Esophagus (tissue), 2 donors: ENCODE measurements at regions not wholly inside any gene's neighbourhood (a gene's known extent, or its start where the extent isn't known, plus 50 kb on each side); places are given as distances from the start of the nearest gene placed in this dataset.

Experiments used
- H3K27ac ChIP-seq, 2 donors: one replicate each; pipeline ENCODE4 v1.5.1; 2013; ENCODE audit warnings: low read depth in 2 of 2, mild to moderate bottlenecking in 2 of 2, inconsistent platforms in 1 of 2, low read length in 1 of 2, moderate library complexity in 1 of 2
- H3K27me3 ChIP-seq, 2 donors: one replicate each; pipeline ENCODE4 v1.6.1; 2013; ENCODE audit warnings: low read length in 2 of 2, control low read depth in 1 of 2, mild to moderate bottlenecking in 1 of 2; ENCODE audit not compliant: insufficient read depth in 2 of 2, control insufficient read depth in 1 of 2
- H3K36me3 ChIP-seq, 2 donors: one replicate each; pipeline ENCODE4 v1.6.1; 2013; ENCODE audit warnings: low read length in 1 of 2; ENCODE audit not compliant: control insufficient read depth in 2 of 2, insufficient read depth in 2 of 2
- H3K4me1 ChIP-seq, 2 donors: one replicate each; pipeline ENCODE4 v1.6.1; 2013; ENCODE audit warnings: low read length in 1 of 2; ENCODE audit not compliant: control insufficient read depth in 2 of 2, insufficient read depth in 2 of 2
- H3K4me3 ChIP-seq, 2 donors: one replicate each; pipeline ENCODE4 v1.5.1; 2013; ENCODE audit warnings: low read length in 2 of 2, mild to moderate bottlenecking in 2 of 2, low read depth in 1 of 2, moderate library complexity in 1 of 2
- H3K9me3 ChIP-seq, 2 donors: one replicate each; pipeline ENCODE4 v1.6.1; 2013; ENCODE audit warnings: mild to moderate bottlenecking in 2 of 2, low read depth in 1 of 2, low read length in 1 of 2, moderate library complexity in 1 of 2; ENCODE audit not compliant: control insufficient read depth in 2 of 2, insufficient read depth in 1 of 2
- WGBS, 2 donors: extraction: QIAGEN DNeasy Blood & Tissue Kit; methylation state at CpG; one replicate each; pipeline ENCODE4 v1.1.7; 2013; 5-methylcytosine and 5-hydroxymethylcytosine counted together
- donor health status: healthy with polysubstance abuse.
- donor health status: Bipolar disorder and iron deficiency.

DNA sequence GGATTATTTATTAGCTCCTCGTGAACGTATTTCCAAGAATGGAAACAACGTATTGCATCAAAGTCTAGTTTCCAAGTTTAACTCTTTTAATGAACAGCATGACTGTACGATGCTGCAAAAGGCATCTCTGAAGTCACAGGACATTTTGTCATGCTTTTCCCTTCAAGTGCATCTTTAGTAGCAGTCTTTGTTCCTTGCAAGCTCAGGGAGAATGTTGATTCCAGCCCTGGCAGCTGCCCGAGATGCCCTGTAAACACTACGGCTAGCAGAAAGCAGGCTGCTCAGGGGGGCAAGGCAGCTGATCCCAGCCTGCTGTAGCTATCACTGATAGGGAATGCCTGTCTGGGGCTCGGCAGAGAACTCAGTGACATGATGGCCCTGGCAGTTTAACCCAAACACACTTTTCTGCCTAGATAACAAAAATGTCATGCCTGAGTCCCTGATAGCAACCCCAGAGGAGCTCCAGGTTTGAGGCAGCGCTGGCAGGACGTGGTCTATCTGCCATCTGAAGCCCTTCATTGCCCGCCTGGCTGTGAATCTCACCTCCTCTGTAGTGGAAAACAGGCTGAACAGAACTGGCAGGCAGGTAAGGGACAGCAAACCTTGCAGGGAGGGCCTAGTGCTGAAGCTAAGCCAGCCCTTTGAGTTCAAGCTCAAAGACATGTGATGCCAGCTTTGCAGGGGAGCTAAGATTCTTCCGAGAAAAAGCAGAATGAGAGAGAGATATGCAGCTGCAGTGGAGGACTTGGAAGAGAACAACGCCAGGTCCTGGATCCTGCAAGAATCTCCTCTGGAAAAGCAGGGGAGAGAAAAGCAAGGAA is 264.6 kb downstream of the SNX10 start:
- 58 to 64% methylated on average over 12 of the region's 12 CpGs for whole genome bisulfite sequencing, 2 donors
- Histone ChIP-seq H3K27ac (no peak overlapping the region), H3K4me3 (no peak overlapping the region), H3K4me1 (no peaks in the 10 kb centered on the region), H3K27me3 (no peaks in the 10 kb centered on the region), H3K36me3 (no peaks in the 10 kb centered on the region), H3K9me3 (no peaks in the 10 kb centered on the region)

- H3K4me1 ChIP-seq: peaks cover 0 to 3% of the 10 kb centered on the region in 2 donors
- no peaks in the 10 kb centered on the region for H3K9me3 ChIP-seq
- no peak overlapping the region for H3K4me3 ChIP-seq
- no peak overlapping the region for H3K27ac ChIP-seq
- no peaks in the 10 kb centered on the region for H3K36me3 ChIP-seq
- H3K27me3 ChIP-seq: no peaks in the 10 kb centered on the region
- WGBS, 2 donors: 51 to 55% methylated on average over 5 of the region's 5 CpGs
Measured at GRCh38 chr7:26560526-26561256, 269.0 kb downstream of the SNX10 start.

DNA sequence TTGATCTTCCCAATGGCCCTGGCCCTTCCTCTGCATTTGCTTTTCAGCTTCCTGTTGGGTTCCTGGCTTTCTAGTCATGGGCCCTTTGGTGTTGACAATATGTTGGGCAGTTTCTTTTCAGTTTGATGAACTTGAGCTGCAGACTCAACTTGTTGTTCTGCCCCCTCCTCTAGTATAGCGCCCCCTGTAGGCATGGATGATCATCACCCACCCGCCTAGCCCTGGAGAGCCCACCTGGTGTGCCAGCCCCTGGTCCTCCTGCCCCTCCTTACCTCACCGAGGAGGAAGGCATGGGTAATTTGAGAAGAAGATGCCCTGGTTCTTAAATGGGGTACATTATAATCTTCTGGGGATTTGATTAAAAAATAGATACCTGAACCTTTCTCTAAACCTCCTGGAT is 271.2 kb downstream of the SNX10 start:
- no peak overlapping the region for H3K27ac ChIP-seq
- H3K36me3 ChIP-seq: no peaks in the 10 kb centered on the region
- H3K27me3 ChIP-seq: no peaks in the 10 kb centered on the region
- H3K4me3 ChIP-seq: no peak overlapping the region
- WGBS, 2 donors: 75 to 81% methylated on average over 3 of the region's 3 CpGs
- no peaks in the 10 kb centered on the region for H3K9me3 ChIP-seq
- peaks cover 0 to 3% of the 10 kb centered on the region in 2 donors for H3K4me1 ChIP-seq

- H3K27ac ChIP-seq: no peak overlapping the region
- no peaks in the 10 kb centered on the region for H3K27me3 ChIP-seq
- H3K4me3 ChIP-seq: no peak overlapping the region
- WGBS, 2 donors: 84 to 93% methylated on average over 1 of the region's 1 CpG
- peaks cover 0 to 3% of the 10 kb centered on the region in 2 donors for H3K4me1 ChIP-seq
- H3K36me3 ChIP-seq: no peaks in the 10 kb centered on the region
- H3K9me3 ChIP-seq: no peaks in the 10 kb centered on the region
Measured at GRCh38 chr7:26563406-26563805, 271.7 kb downstream of the SNX10 start.

DNA sequence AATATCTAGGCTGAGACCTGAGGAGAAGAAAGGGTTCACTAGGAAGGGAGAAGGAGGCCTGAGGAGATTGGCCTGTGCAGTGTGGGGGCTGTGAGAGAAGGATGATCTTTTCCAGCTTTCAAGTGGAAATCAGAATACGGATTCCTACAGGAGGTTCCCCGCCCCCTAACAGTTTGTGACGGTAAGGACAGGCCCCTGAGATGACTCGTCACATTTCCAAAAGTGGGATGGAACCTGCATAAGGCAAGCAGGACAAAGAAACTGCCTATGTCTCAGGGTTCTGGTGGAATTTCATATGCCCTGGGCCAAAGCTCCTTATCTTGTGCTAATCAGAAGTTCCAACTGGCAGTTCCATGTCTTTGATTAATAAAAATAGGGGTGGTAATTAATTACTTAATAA is 275.6 kb downstream of the SNX10 start:
- 48 to 62% methylated on average over 4 of the region's 4 CpGs for WGBS, 2 donors
- Histone ChIP-seq H3K4me3 (no peak overlapping the region), H3K36me3 (no peaks in the 10 kb centered on the region), H3K4me1 (peaks cover 0 to 3% of the 10 kb centered on the region in 2 donors), H3K27ac (no peak overlapping the region), H3K9me3 (no peaks in the 10 kb centered on the region), H3K27me3 (no peaks in the 10 kb centered on the region)

- no peaks in the 10 kb centered on the region for H3K36me3 ChIP-seq
- H3K27me3 ChIP-seq: no peaks in the 10 kb centered on the region
- H3K9me3 ChIP-seq: no peaks in the 10 kb centered on the region
- no peaks in the 10 kb centered on the region for H3K4me1 ChIP-seq
- no peak overlapping the region for H3K4me3 ChIP-seq
- WGBS, 2 donors: 79 to 82% methylated on average over 6 of the region's 6 CpGs
- no peak overlapping the region for H3K27ac ChIP-seq
Measured at GRCh38 chr7:26574476-26574875, 282.8 kb downstream of the SNX10 start.

DNA sequence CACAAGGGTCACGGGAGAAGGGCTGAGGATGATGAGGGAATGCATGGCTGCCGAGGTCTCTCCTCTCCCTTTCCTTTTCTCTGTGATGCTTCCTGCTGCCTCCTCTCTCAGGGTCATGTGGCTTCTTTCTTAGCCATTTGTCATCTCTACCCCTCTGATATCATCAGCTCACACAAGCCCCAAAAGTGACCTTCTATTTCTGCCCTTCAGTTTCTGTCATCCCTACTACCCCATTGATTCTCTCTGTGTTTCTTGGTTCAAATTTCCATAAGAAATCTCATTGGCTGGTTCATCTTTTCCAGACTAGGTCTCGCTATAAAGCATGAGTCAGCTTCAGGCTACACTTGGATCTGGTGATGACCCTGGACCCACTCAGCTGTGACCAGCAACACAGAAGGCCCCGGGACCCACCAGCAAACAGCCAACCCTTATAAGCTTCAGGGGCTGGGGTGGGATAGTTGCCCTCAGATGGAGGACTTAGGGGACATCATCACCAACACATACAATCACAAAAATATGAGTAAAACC is 284.3 kb downstream of the SKAP2 start:
- Histone ChIP-seq H3K9me3 (no peaks in the 10 kb centered on the region), H3K36me3 (no peaks in the 10 kb centered on the region), H3K4me3 (no peak overlapping the region), H3K4me1 (no peaks in the 10 kb centered on the region), H3K27me3 (no peaks in the 10 kb centered on the region), H3K27ac (no peak overlapping the region)
- WGBS, 2 donors: 90 to 93% methylated on average over 4 of the region's 4 CpGs

DNA sequence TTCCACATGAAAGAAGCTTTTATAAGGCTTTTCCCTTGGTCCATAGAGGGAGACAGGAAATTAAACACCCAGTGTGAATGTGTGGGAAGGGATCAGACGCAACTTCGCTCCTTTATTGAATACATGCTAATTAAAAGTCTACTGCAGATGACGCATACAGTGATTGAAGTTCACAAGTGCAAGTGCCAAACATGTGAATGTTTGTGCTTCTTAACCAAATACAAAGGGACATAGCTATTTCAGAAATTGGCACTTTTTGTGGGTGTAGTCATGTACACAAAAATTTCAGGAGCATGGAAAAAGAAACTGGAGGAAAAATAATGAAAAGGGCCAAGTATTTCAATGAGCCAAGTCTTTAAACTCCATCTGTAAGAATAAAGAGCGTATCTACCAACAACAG is 283.7 kb downstream of the SKAP2 start:
- Histone ChIP-seq H3K36me3 (no peaks in the 10 kb centered on the region), H3K4me1 (no peaks in the 10 kb centered on the region), H3K27me3 (no peaks in the 10 kb centered on the region), H3K27ac (no peak overlapping the region), H3K4me3 (no peak overlapping the region), H3K9me3 (no peaks in the 10 kb centered on the region)
- 70 to 71% methylated on average over 4 of the region's 4 CpGs for WGBS, 2 donors

DNA sequence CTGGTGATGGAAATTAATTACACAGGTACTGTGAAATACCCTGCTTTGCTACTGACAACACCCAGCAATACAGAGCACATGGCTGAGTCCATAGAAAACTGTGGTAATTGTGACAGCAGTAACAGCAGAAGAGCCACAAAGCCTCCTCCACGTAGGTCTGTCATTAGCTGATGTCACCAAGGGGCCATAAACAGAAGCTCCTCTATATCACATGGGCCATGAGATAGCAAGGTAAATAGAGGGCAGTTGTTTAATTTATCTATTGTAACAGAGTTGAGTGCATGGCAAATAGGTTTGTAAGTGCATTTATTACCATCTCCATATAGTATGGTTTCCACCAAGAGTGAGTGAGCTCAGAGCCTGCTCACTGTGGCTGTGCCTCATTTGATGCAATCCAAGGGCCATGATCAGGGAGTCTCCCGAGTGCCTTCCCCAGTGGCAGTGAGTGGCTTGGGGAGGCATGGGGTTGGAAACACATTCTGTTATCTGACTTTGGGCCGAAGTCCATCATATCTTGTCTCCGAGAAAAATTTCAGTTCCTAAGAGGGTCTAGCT is 281.2 kb downstream of the SKAP2 start:
- Histone ChIP-seq H3K9me3 (no peaks in the 10 kb centered on the region), H3K27me3 (no peaks in the 10 kb centered on the region), H3K4me1 (no peaks in the 10 kb centered on the region), H3K36me3 (no peaks in the 10 kb centered on the region), H3K4me3 (no peak overlapping the region), H3K27ac (no peak overlapping the region)
- WGBS, 2 donors: 73 to 84% methylated on average over 4 of the region's 4 CpGs
